H1 (cell line): ENCODE measurements at regions not wholly inside any gene's neighbourhood (a gene's known extent, or its start where the extent isn't known, plus 50 kb on each side); places are given as distances from the start of the nearest gene placed in this dataset.

Experiments used
- CTCF ChIA-PET: fragments of 300-600 bp; sonication (Branson Sonifier 250); formaldehyde crosslinking; loops from one replicate; lab custom pipeline; 2021; ENCODE audit not compliant: partially characterized antibody; lab: Charles Lee
- POLR2A ChIA-PET: fragments of 300-600 bp; sonication (Branson Sonifier 250); formaldehyde crosslinking; loops from one replicate; lab custom pipeline; 2021; ENCODE audit warnings: inconsistent platforms; ENCODE audit not compliant: partially characterized antibody; lab: Charles Lee
- DNase-seq, 2 experiments: peaks; one replicate each; pipeline versions ENCODE4 v3.0.0 to v3.0.0-alpha.2; 2010 to 2022; ENCODE audit warnings: low spot score in 2 of 2, low read depth in 1 of 2, mixed read lengths in 1 of 2
- FAIRE-seq: peaks from 2 replicates; lab custom pipeline; 2011; peaks lifted over from hg19 to GRCh38; lab: Jason Lieb, UNC
- H2AFZ ChIP-seq: 2 replicates; pipeline ENCODE4 v1.8.1; 2012; ENCODE audit warnings: low read length, inconsistent platforms
- H2AK5ac ChIP-seq: 2 replicates; pipeline ENCODE4 v1.6.1; 2013; ENCODE audit warnings: low read depth, low read length
- H2BK120ac ChIP-seq: replicated peaks from 2 replicates; pipeline ENCODE3; 2013; ENCODE audit warnings: low read depth, low read length, inconsistent platforms
- H2BK12ac ChIP-seq: 2 replicates; pipeline ENCODE4 v1.6.1; 2013; ENCODE audit warnings: low read depth, low read length
- H2BK15ac ChIP-seq: 2 replicates; pipeline ENCODE4 v1.6.1; 2013; ENCODE audit warnings: low read length
- H2BK20ac ChIP-seq: 2 replicates; pipeline ENCODE4 v1.6.1; 2013; ENCODE audit warnings: low read length
- H2BK5ac ChIP-seq: 2 replicates; pipeline ENCODE4 v1.6.1; 2013; ENCODE audit warnings: low read depth, low read length
- H3K14ac ChIP-seq: 2 replicates; pipeline ENCODE4 v1.6.1; 2013; ENCODE audit warnings: inconsistent platforms; ENCODE audit not compliant: insufficient read length
- H3K18ac ChIP-seq: 2 replicates; pipeline ENCODE4 v1.6.1; 2013; ENCODE audit warnings: low read length; ENCODE audit errors: extremely low read depth
- H3K23ac ChIP-seq: 2 replicates; pipeline ENCODE4 v1.6.1; 2013; ENCODE audit warnings: inconsistent platforms; ENCODE audit not compliant: insufficient read length
- H3K23me2 ChIP-seq: 2 replicates; pipeline ENCODE4 v1.6.1; 2013; ENCODE audit warnings: low read depth, low read length
- H3K27ac ChIP-seq: 2 replicates; pipeline ENCODE4 v1.6.1; 2011; ENCODE audit warnings: low read depth, low read length, inconsistent platforms
- H3K27me3 ChIP-seq, 4 experiments: replicated peaks in 1 of 4; 1 replicate in 1 of 4; 2 replicates in 3 of 4; pipeline versions ENCODE4 v1.6.1 to v1.8.1; 2011 to 2013; ENCODE audit warnings: low read length in 3 of 4, mild to moderate bottlenecking in 3 of 4, inconsistent platforms in 2 of 4, mixed read lengths in 2 of 4, moderate library complexity in 1 of 4; ENCODE audit not compliant: control insufficient read depth in 3 of 4, insufficient read depth in 3 of 4; ENCODE audit errors: extremely low read depth in 1 of 4
- H3K36me3 ChIP-seq, 4 experiments: 2 replicates each; pipeline versions ENCODE4 v1.6.1 to v1.8.1; 2011 to 2013; ENCODE audit warnings: mild to moderate bottlenecking in 4 of 4, low read length in 3 of 4, moderate library complexity in 2 of 4, control low read depth in 1 of 4, inconsistent platforms in 1 of 4; ENCODE audit not compliant: insufficient read depth in 4 of 4, control insufficient read depth in 2 of 4
- H3K4ac ChIP-seq: replicated peaks from 2 replicates; pipeline ENCODE3; 2013; ENCODE audit warnings: low read length, low read depth, mixed read lengths, inconsistent platforms; ENCODE audit not compliant: insufficient read length
- H3K4me1 ChIP-seq, 4 experiments: replicated peaks in 1 of 4; 1 replicate in 1 of 4; 2 replicates in 3 of 4; pipeline versions ENCODE4 v1.6.1 to v1.8.1; 2011 to 2013; ENCODE audit warnings: low read length in 3 of 4, inconsistent platforms in 2 of 4, mixed read lengths in 1 of 4; ENCODE audit not compliant: insufficient read depth in 4 of 4, control insufficient read depth in 3 of 4
- H3K4me2 ChIP-seq, 2 experiments: 2 replicates each; pipeline versions ENCODE4 v1.6.1 to v1.8.1; 2011 to 2013; ENCODE audit warnings: low read depth in 2 of 2, low read length in 2 of 2, control low read depth in 1 of 2, inconsistent platforms in 1 of 2, mild to moderate bottlenecking in 1 of 2; ENCODE audit not compliant: insufficient read depth in 1 of 2
- H3K4me3 ChIP-seq, 4 experiments: fragments of 200-600, 300-600 bp in 1 of 4; sonication (generic), shearing (Covaris generic), sonication (Bioruptor Twin) in 1 of 4; 2 replicates each; pipeline versions ENCODE4 v1.5.1 to v1.8.1; 2011 to 2016; ENCODE audit warnings: low read length in 4 of 4, low read depth in 3 of 4, control low read depth in 2 of 4, inconsistent platforms in 2 of 4, mild to moderate bottlenecking in 2 of 4, mixed read lengths in 1 of 4, moderate library complexity in 1 of 4; ENCODE audit not compliant: insufficient read depth in 2 of 4; ENCODE audit errors: extremely low read depth in 1 of 4
- H3K56ac ChIP-seq: replicated peaks from 2 replicates; pipeline ENCODE3; 2013; ENCODE audit warnings: low read depth, mild to moderate bottlenecking, mixed read lengths, low read length, inconsistent platforms; ENCODE audit not compliant: insufficient read length
- H3K79me1 ChIP-seq: 2 replicates; pipeline ENCODE4 v1.6.1; 2013; ENCODE audit warnings: low read depth, low read length, control low read depth
- H3K79me2 ChIP-seq, 2 experiments: 2 replicates each; pipeline versions ENCODE4 v1.6.1 to v1.8.1; 2012 to 2013; ENCODE audit warnings: low read length in 2 of 2, mild to moderate bottlenecking in 2 of 2, inconsistent platforms in 1 of 2; ENCODE audit not compliant: insufficient read depth in 2 of 2, control insufficient read depth in 1 of 2
- H3K9ac ChIP-seq, 4 experiments: replicated peaks in 1 of 4; 1 replicate in 1 of 4; 2 replicates in 3 of 4; pipeline versions ENCODE4 v1.6.1 to v1.8.1; 2011 to 2013; ENCODE audit warnings: low read depth in 3 of 4, low read length in 3 of 4, control low read depth in 2 of 4, mild to moderate bottlenecking in 2 of 4, moderate library complexity in 2 of 4, inconsistent platforms in 1 of 4; ENCODE audit errors: extremely low read depth in 1 of 4
- H3K9me3 ChIP-seq, 2 experiments: 2 replicates each; pipeline versions ENCODE4 v1.6.1 to v1.8.1; 2012 to 2013; ENCODE audit warnings: mild to moderate bottlenecking in 2 of 2, moderate library complexity in 2 of 2, control low read depth in 1 of 2, inconsistent platforms in 1 of 2, low read depth in 1 of 2, low read length in 1 of 2, mixed read lengths in 1 of 2; ENCODE audit not compliant: insufficient read depth in 2 of 2
- H4K20me1 ChIP-seq, 2 experiments: replicated peaks in 1 of 2; 2 replicates each; pipeline versions ENCODE3 to v1.8.1; 2011 to 2013; ENCODE audit warnings: inconsistent platforms in 2 of 2, low read length in 2 of 2, mild to moderate bottlenecking in 1 of 2; ENCODE audit not compliant: insufficient read depth in 2 of 2, control insufficient read depth in 1 of 2
- H4K5ac ChIP-seq: 2 replicates; pipeline ENCODE4 v1.6.1; 2013; ENCODE audit warnings: low read length, low read depth, mixed read lengths, inconsistent platforms; ENCODE audit not compliant: insufficient read length
- H4K8ac ChIP-seq: 2 replicates; pipeline ENCODE4 v1.8.0; 2013; ENCODE audit warnings: mild to moderate bottlenecking, moderate library complexity, low read length, inconsistent platforms; ENCODE audit not compliant: insufficient read depth; ENCODE audit errors: extremely low read depth
- H4K91ac ChIP-seq: replicated peaks from 2 replicates; pipeline ENCODE3; 2013; ENCODE audit warnings: low read length, mixed read lengths, inconsistent platforms; ENCODE audit not compliant: insufficient read length
- BACH1 ChIP-seq: IDR thresholded peaks from 2 replicates; pipeline ENCODE4 v1.6.1; 2012; ENCODE audit warnings: low read length, improper control_type of control experiment
- CEBPB ChIP-seq: IDR thresholded peaks from 2 replicates; pipeline ENCODE4 v1.6.1; 2012; ENCODE audit warnings: low read depth, low read length
- JUND ChIP-seq: IDR thresholded peaks from 2 replicates; pipeline ENCODE4 v1.6.1; 2011; ENCODE audit warnings: mild to moderate bottlenecking, improper control_type of control experiment, low read length
- KDM1A ChIP-seq: fragments of 200-600, 300-600 bp; sonication (generic); IDR thresholded peaks from 2 replicates; pipeline ENCODE4 v1.7.1; 2016; ENCODE audit warnings: mild to moderate bottlenecking, low read length, borderline replicate concordance
- MAX ChIP-seq: IDR thresholded peaks from 2 replicates; pipeline ENCODE4 v1.6.1; 2012; ENCODE audit warnings: inconsistent platforms
- NRF1 ChIP-seq: IDR thresholded peaks from 2 replicates; pipeline ENCODE4 v1.6.1; 2011; ENCODE audit warnings: mild to moderate bottlenecking, low read depth, low read length, improper control_type of control experiment
- RAD21 ChIP-seq, 2 experiments: IDR thresholded peaks in 1 of 2; conservative IDR thresholded peaks in 1 of 2; 2 replicates each; pipeline ENCODE4 v1.6.1; 2011; ENCODE audit warnings: low read depth in 2 of 2, low read length in 2 of 2, improper control_type of control experiment in 1 of 2, inconsistent platforms in 1 of 2, mild to moderate bottlenecking in 1 of 2, moderate library complexity in 1 of 2
- RNF2 ChIP-seq: fragments of 200-900, 300-1000 bp; sonication (generic); IDR thresholded peaks from 2 replicates; pipeline ENCODE4 v1.7.1; 2016; ENCODE audit warnings: borderline replicate concordance, low read depth, mild to moderate bottlenecking, antibody characterized with exemption, low read length; ENCODE audit not compliant: poor library complexity, severe bottlenecking; ENCODE audit errors: missing control alignments
- TBP ChIP-seq: IDR thresholded peaks from 2 replicates; pipeline ENCODE4 v1.6.1; 2011; ENCODE audit warnings: low read depth, low read length, improper control_type of control experiment
- YY1 ChIP-seq: IDR thresholded peaks from 2 replicates; pipeline ENCODE4 v1.6.1; 2011; ENCODE audit warnings: low read depth, mild to moderate bottlenecking, low read length
- WGBS, 2 experiments: shearing (Covaris generic) in 1 of 2; methylation state at CpG; one replicate each; pipeline versions ENCODE4 v1.1.6 to v1.1.7; 2013 to 2015; ENCODE audit warnings: low lambda C conversion rate in 2 of 2, mixed read lengths in 2 of 2, inconsistent platforms in 1 of 2, low coverage in 1 of 2, missing lambda C conversion rate in 1 of 2; ENCODE audit not compliant: insufficient replicate concordance in 2 of 2, insufficient coverage in 1 of 2, insufficient read length in 1 of 2; ENCODE audit errors: extremely low coverage in 1 of 2, missing lambda C conversion rate in 1 of 2; 5-methylcytosine and 5-hydroxymethylcytosine counted together

GRCh38 chr2:9735335-9735734 lies 104.5 kb upstream of the YWHAQ start:
- no peak overlapping the region for H2AFZ ChIP-seq
- no peaks in the 10 kb centered on the region for H3K79me1 ChIP-seq
- H3K9me3 ChIP-seq = peaks cover 5 to 19% of the 10 kb centered on the region in 2 experiments; a peak in 3 of 4 replicates
- no peak overlapping the region for H4K5ac ChIP-seq
- no peak overlapping the region for H2BK15ac ChIP-seq
- TF ChIP-seq RNF2 = no peak
- TF ChIP-seq CEBPB = no peak
- no peak for TF ChIP-seq TBP
- no peak for TF ChIP-seq YY1
- no peak for TF ChIP-seq NRF1
- TF ChIP-seq KDM1A = no peak
- no peak for TF ChIP-seq BACH1
- TF ChIP-seq MAX = no peak
- TF ChIP-seq RAD21 (IDR thresholded peaks at IDR 0.05 in 1 of 2, conservative IDR thresholded peaks at IDR 0.05 in 1 of 2; ENCODE audit: low read depth in 2 of 2, low read length in 2 of 2) = no peak
- no peak for TF ChIP-seq JUND
- H2BK20ac ChIP-seq = no peak overlapping the region
- CTCF ChIA-PET = interaction anchor here (0.6 to 3.4 kb wide), 4 partner anchors 8 to 337 kb away, joined by 3 to 13 read pairs (median 5); no protein-coding TSS in a partner anchor
- POLR2A ChIA-PET = no interaction called here
- H4K91ac ChIP-seq = no peak overlapping the region
- no peak overlapping the region for H3K56ac ChIP-seq
- 80% methylated on average over 2 of the region's 2 CpGs; no CpG with 5 or more reads in 1 of the 2 experiments for WGBS, 2 experiments
- H3K23ac ChIP-seq = no peak overlapping the region
- no peak overlapping the region; the same call in 1 of the 2 replicates for H4K8ac ChIP-seq
- no peak overlapping the region for H2BK120ac ChIP-seq
- no peaks in the 10 kb centered on the region for H3K36me3 ChIP-seq
- H3K27me3 ChIP-seq = no peaks in the 10 kb centered on the region
- no peak overlapping the region for H3K4me2 ChIP-seq
- H2AK5ac ChIP-seq = no peak overlapping the region
- no peak overlapping the region for H2BK12ac ChIP-seq
- no peak overlapping the region for H3K14ac ChIP-seq
- H3K9ac ChIP-seq = no peak overlapping the region
- H2BK5ac ChIP-seq = no peak overlapping the region
- H3K23me2 ChIP-seq = peaks cover 2% of the 10 kb centered on the region; the same call in 1 of the 2 replicates
- H4K20me1 ChIP-seq = no peaks in the 10 kb centered on the region
- H3K18ac ChIP-seq = no peak overlapping the region
- no peak overlapping the region for H3K4me3 ChIP-seq
- DNase-seq = no peak
- H3K27ac ChIP-seq = no peak overlapping the region
- H3K79me2 ChIP-seq = no peaks in the 10 kb centered on the region
- FAIRE-seq = no peak
- no peak overlapping the region for H3K4ac ChIP-seq
- H3K4me1 ChIP-seq = no peaks in the 10 kb centered on the region
